B cell (primary cell): ENCODE measurements at regions not wholly inside any gene's neighbourhood (a gene's known extent, or its start where the extent isn't known, plus 50 kb on each side); places are given as distances from the start of the nearest gene placed in this dataset.

Experiments used
- CTCF ChIP-seq: fragments of 200-600 bp; IDR thresholded peaks from one replicate; pipeline ENCODE4 v1.8.0; 2022; ENCODE audit warnings: antibody characterized with exemption, mild to moderate bottlenecking
- EZH2 ChIP-seq: IDR thresholded peaks from 2 replicates; pipeline ENCODE4 v1.6.1; 2012; ENCODE audit warnings: borderline replicate concordance, low read depth, mild to moderate bottlenecking, moderate library complexity, low read length; ENCODE audit not compliant: insufficient read depth, poor library complexity, severe bottlenecking

- no peak for TF ChIP-seq CTCF
- no peak for TF ChIP-seq EZH2
These were observed 175.2 kb downstream of the TMEM200C start for GRCh38 chr18:5720132-5720531.
